Eye (tissue), 1 donor: ENCODE measurements at regions not wholly inside any gene's neighbourhood (a gene's known extent, or its start where the extent isn't known, plus 50 kb on each side); places are given as distances from the start of the nearest gene placed in this dataset.

Experiments used
- DNase-seq: peaks from one replicate; pipeline ENCODE4 v3.0.0-alpha.2; 2015

- no peak for DNase-seq
These were observed 1272.7 kb downstream of the C4orf33 start for GRCh38 chr4:130368668-130369067.

- DNase-seq = no peak
These were observed 1297.3 kb downstream of the C4orf33 start for GRCh38 chr4:130393231-130393630.

DNA sequence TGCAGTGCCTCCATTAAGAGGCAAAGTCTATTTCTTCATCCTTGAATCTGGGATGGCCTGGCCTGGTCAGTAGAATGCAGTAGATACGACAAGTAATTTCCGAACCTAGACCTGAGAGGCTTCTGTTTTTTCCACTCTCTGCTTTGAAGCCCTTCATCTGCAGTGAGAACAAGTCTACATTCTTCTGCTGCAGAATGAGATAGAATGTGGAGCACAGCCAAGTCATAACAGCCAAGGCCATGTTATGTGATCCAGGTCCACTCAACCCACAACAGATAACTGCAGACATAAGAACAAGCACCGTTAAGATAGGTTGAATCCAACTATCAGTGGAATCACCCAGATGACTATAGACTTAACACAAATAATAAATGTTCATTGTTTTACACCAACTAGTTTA, 1297.7 kb downstream of the C4orf33 start:
- no peak for DNase-seq

DNA sequence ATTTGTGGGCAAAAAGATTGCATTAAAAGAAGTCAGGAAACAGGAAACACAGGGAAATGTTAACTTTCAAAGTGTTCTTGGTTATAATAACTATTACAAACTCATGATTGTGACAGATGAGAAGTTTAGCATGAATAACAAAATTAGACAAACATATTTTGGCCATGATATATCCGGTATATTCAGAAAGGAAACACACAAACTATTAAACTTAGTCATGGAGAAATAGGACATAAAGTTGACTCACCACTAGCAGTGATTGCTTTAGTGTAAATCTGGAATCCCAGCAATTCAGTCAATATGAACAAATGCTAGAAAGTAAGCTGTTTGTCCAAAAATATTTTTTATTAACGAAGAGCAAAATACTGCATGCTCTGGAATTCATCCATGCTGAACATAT, 1299.9 kb downstream of the C4orf33 start:
- no peak for DNase-seq

DNA sequence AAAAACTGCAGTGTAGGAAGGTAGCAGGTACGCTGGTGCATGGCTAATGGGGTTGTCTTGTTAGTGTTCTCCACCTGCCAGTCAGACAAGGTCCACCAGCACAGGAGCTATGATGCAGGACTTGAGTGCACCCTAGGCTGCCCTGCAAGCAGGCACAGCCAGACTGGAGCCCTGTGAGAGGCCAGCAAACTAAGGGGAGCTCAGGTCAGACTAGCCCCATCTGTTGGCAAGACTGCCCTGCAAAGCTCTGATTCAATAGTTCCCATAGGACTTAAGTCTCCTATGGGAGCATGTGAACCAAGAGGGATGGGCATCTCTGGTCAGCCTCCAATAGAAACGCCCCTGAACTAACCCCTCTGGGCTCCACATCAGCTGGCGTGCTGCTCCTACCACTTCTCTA, 1307.3 kb downstream of the C4orf33 start:
- DNase-seq = no peak

DNA sequence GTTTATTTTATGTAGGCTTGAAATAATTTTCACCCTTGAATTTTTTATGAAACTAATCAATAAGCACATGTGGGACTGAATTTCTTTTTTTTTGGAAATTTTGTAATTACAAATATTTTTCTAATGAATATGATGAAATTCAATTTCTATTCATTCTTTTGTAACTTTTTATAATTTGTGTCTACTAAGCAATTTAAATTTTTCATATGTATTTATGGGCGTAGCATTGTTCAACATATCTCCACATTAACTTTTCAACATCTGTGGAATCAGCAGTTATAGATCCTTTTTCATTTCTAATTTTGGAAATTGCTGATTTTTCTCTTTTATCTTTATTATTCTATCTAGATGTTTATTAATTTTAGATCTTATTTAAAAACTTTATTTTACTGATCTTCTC, 1320.3 kb downstream of the C4orf33 start:
- no peak for DNase-seq

GRCh38 chr4:130419211-130419975, 1323.4 kb downstream of the C4orf33 start:
- DNase-seq = no peak

GRCh38 chr4:130422261-130422660, 1326.3 kb downstream of the C4orf33 start:
- DNase-seq = no peak

DNA sequence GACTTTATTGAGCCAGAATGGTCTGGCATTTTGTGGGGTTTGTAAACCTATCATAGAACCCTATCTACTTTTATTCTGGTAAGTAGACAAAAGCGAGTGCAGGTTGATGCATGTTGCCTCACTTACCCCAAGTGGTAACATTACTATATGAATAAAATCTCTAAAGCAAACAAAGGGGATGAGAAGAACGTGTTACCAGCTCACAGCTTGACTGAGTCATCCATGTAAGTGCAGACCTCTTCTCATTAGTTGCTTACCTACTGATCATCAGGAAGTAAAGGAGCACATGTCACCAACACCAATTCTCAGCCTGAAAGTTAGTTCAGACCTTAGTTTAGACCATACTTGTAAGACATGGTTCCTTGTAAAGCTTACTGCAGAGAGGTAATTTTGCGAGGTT, 1328.3 kb downstream of the C4orf33 start:
- no peak for DNase-seq

- no peak for DNase-seq
These were observed 1336.3 kb downstream of the C4orf33 start for GRCh38 chr4:130432289-130432688.

- DNase-seq = no peak
These were observed 1353.8 kb downstream of the C4orf33 start for GRCh38 chr4:130449741-130450140.

DNA sequence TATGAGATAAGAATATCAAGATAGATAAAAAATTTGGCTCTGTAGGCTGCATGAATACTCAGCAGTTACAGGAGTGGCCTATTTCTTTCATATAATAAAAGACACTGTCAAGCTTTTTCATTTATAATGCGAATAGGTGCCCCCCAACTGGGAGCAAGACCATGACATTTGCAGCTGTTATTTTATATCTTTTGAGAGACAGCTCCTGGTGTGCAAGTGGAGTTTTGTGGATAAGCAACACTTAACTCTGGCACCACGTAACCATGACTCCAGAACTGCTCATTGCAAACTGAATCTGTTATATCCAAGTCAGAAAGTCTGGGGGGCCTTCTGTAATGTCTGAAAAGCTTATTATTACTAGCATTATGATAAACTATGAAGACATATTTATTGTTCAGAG, 1372.4 kb downstream of the C4orf33 start:
- DNase-seq = no peak

DNA sequence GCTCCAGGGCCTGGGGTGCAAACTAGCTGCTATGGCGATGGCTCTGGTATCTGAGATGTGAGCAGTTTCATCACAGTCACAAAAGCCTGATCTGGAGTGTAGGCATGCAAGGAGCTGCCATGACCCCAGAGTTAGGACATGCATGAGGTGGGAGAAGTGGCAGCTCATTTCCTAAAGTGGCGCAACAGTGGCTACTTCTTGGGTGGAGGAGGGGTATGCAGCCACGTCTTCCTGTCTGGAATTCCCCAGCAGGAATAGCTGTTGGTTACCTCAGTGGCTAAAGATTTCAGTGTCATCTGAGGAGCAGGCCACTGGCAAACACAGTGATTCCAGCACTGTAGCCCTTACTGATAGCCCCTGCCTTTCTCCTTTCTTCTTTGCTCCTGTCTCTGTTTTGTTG, 1382.5 kb downstream of the C4orf33 start:
- DNase-seq = no peak

- no peak for DNase-seq
These were observed 1383.1 kb downstream of the C4orf33 start for GRCh38 chr4:130479020-130479419.

- DNase-seq = no peak
These were observed 1383.7 kb downstream of the C4orf33 start for GRCh38 chr4:130479674-130480073.

DNA sequence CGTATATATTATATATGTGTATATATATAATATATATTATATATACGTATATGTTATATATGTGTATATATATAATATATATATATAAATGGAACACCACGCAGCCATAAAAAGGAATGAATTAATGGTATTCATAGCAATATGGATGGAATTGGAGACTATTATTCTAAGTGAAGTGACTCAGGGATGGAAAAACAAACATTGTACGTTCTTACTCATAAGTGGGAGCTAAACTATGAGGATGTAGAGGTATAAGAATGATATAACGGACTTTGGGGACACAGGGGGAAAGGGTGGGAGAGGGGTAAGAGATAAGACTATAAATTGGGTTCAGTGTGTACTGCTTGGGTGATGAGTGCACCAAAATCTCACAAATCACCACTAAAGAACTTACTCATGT, 1388.9 kb downstream of the C4orf33 start:
- DNase-seq = no peak

DNA sequence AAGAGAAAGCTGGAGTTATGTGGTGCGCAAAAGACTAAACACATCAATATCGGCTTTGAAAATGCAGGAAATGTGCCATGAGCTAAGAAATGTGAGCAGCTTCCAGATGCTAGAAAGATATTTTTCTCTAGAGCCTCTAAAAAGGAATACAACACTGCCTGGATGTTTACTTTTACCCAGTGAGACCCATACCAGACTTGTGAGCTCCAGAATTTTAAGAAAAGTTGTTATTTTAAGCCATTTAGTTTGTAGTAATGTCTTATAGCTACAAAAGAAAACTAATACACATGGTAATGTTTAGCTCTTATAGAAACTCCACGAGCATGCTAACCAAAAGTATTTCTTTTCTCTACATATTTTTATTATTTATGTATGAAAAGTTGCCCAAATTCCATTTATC, 1389.4 kb downstream of the C4orf33 start:
- peak; percentile 5 for DNase-seq

GRCh38 chr4:130486186-130486585, 1390.2 kb downstream of the C4orf33 start:
- peak; percentile 23 for DNase-seq

GRCh38 chr4:130486841-130487240, 1390.9 kb downstream of the C4orf33 start:
- DNase-seq = no peak

DNA sequence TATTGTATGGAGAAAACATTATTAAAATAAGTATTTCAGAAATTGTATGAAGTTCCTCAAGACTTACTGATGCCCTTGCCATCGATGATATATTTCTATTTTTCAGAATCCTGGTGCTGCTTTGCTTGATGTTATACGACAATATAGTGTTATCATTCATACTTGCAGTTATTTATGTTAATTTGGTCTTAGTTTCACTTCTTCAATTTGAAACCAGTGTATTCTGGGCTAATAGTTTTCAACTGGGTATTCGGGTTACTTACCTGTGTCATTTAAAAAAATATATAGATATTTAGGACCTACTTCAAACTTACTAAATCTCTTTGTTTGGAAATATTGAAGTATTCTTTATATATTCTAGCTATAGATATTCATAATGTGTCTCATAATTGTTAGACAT, 1414.7 kb downstream of the C4orf33 start:
- no peak for DNase-seq

DNA sequence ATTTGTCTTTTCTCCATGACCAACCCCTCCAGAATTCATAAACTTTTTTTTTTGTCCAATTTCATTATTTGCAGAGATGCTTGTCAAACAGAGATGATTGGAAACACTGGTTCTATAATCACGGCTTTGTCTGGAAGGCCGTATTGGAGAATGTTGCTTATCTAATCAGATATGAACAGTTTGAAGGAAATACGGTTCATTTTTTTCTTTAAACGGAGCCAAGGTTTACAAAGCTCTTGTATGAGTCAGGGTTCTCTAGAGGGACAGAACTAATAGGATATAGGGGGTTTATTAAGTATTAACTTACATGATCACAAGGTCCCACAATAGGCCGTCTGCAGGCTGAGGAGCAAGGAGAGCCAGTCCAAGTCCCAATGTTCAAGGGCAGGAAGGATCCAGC, 1415.8 kb downstream of the C4orf33 start:
- DNase-seq = peak; percentile 51

- DNase-seq = no peak
These were observed 1428.1 kb downstream of the C4orf33 start for GRCh38 chr4:130524057-130524456.

- no peak for DNase-seq
These were observed 1434.6 kb downstream of the C4orf33 start for GRCh38 chr4:130530505-130530904.

DNA sequence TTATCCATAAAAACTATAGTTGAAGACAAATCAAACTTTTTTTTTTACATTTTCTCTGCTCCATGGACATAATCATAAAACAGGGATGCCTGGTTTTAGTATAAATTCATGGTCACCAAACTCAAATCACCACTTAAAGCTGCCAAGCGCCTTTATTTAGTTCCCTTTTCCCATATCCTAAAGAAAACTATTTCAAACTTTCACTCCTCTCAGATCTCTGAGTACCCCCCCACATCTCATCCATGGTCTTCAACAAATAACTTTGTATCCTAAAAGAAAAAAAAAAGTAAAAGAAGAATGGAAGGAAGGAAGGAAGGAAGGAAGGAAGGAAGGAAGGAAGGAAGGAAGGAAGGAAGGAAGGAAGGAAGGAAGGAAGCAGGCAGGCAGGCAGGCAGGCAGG, 1438.7 kb downstream of the C4orf33 start:
- DNase-seq = no peak

DNA sequence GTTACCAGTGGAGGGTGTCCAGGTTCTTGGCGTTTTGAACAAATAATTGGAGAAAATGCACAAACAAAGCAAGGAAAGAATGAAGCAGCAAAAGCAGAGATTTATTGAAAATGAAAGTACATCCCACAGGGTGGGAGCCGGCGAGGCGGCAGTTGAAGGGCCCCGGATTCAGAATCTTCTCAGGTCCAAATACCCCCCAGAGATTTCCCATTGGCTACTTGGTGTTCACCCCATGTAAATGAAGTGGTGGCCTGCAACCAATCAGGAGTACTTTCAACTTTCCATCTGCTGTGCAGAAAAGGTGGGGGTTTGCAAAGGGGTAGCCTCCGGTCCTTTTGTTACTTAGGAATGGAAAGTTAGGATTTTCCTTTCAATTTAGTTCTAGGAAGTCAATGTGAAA, 1447.0 kb downstream of the C4orf33 start:
- no peak for DNase-seq
